ENCODE measurements at regions not wholly inside any gene's neighbourhood (a gene's known extent, or its start where the extent isn't known, plus 50 kb on each side); places are given as distances from the start of the nearest gene placed in this dataset.
"Not testable (repeated sequence)": the region's sequence is repeated elsewhere in the genome, so short reads cannot be mapped to it uniquely, and the experiment has no call there.

DNA sequence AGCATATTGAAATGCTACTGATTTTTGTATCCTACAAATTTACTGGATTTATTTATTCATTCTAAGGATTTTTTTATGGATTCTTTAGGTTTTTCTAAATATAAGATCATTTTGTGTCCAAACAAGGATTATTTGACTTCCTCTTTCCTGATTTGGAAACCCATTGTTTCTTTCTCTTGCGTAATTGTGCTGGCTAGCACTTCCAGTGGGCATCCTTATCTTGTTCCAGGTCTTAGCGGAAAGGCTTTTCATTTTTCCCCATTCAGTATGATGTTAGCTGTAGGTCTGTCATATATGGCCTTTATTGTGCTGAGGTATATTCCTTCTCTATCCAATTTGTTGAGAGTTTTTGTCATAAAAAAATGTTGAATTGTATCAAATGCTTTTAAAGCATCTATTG is 57.2 kb upstream of the RHOJ start:
- Histone ChIP-seq H3K9ac (ENCODE audit: extremely low read depth, low read length, poor library complexity, severe bottlenecking) (no peak overlapping the region), H3K4me3 (ENCODE audit: low read length) (no peak overlapping the region), H3K9me3 (ENCODE audit: control insufficient read depth, low read length) (peaks cover 34% of the 10 kb centered on the region), H3K27ac (ENCODE audit: low read depth, low read length) (no peak overlapping the region), H3K36me3 (ENCODE audit: control insufficient read depth, insufficient read depth, low read length) (no peaks in the 10 kb centered on the region), H3K27me3 (ENCODE audit: control insufficient read depth, insufficient read depth, low read length, poor library complexity, severe bottlenecking) (no peaks in the 10 kb centered on the region), H3K4me1 (ENCODE audit: control insufficient read depth, insufficient read depth, low read length) (no peaks in the 10 kb centered on the region)
- Mint-ChIP-seq H3K4me1 (no peaks in the 10 kb centered on the region), H3K27me3 (ENCODE audit: insufficient read depth) (peaks cover 9% of the 10 kb centered on the region), H3K4me3 (no peak overlapping the region), H3K9me3 (peaks cover 46% of the 10 kb centered on the region), H3K27ac (no peak overlapping the region), H3K36me3 (ENCODE audit: low read depth) (peaks cover 6% of the 10 kb centered on the region)
- no peak for DNase-seq
- 81 to 86% methylated on average over 1 to 2 of the region's 2 CpGs for WGBS, 2 experiments (ENCODE audit: insufficient coverage in 1 of 2, insufficient read length in 1 of 2)
- TF ChIP-seq, protein P1, sequence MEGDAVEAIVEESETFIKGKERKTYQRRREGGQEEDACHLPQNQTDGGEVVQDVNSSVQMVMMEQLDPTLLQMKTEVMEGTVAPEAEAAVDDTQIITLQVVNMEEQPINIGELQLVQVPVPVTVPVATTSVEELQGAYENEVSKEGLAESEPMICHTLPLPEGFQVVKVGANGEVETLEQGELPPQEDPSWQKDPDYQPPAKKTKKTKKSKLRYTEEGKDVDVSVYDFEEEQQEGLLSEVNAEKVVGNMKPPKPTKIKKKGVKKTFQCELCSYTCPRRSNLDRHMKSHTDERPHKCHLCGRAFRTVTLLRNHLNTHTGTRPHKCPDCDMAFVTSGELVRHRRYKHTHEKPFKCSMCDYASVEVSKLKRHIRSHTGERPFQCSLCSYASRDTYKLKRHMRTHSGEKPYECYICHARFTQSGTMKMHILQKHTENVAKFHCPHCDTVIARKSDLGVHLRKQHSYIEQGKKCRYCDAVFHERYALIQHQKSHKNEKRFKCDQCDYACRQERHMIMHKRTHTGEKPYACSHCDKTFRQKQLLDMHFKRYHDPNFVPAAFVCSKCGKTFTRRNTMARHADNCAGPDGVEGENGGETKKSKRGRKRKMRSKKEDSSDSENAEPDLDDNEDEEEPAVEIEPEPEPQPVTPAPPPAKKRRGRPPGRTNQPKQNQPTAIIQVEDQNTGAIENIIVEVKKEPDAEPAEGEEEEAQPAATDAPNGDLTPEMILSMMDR (conservative IDR thresholded peaks at IDR 0.05), result no peak

DNA sequence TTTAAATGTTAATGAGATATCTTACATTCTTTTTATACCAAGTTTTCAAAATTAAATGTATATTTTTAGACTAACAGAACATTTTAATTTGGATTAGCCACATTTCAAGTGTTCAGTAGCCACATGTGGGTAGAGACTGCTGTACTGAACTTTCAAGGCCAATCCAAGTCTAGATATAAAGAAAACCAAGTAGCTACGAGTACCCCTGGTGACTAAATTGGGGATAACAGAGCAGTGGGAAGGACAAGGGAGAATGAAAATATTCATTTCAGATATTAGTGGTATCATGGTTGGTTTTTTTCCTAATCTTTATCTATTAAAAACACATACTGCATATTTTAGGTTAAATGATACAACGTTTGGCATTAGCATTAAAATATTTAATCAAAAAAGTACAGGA is 69.4 kb upstream of the RHOJ start:
- no peaks in the 10 kb centered on the region for H3K27me3 ChIP-seq (ENCODE audit: control insufficient read depth, insufficient read depth, low read length, poor library complexity, severe bottlenecking)
- Mint-ChIP-seq H3K4me3 (no peak overlapping the region), H3K4me1 (no peaks in the 10 kb centered on the region), H3K27me3 (ENCODE audit: insufficient read depth) (no peaks in the 10 kb centered on the region), H3K9me3 (peaks cover 8% of the 10 kb centered on the region), H3K27ac (no peak overlapping the region), H3K36me3 (ENCODE audit: low read depth) (no peaks in the 10 kb centered on the region)
- TF ChIP-seq, protein P1 (conservative IDR thresholded peaks at IDR 0.05), result peak; percentile 91
- no peaks in the 10 kb centered on the region for H3K9me3 ChIP-seq (ENCODE audit: control insufficient read depth, low read length)
- H3K36me3 ChIP-seq (ENCODE audit: control insufficient read depth, insufficient read depth, low read length), result no peaks in the 10 kb centered on the region
- no peak overlapping the region for H3K4me3 ChIP-seq (ENCODE audit: low read length)
- no peak overlapping the region for H3K27ac ChIP-seq (ENCODE audit: low read depth, low read length)
- H3K9ac ChIP-seq (ENCODE audit: extremely low read depth, low read length, poor library complexity, severe bottlenecking), result no peak overlapping the region
- no peaks in the 10 kb centered on the region for H3K4me1 ChIP-seq (ENCODE audit: control insufficient read depth, insufficient read depth, low read length)
- no peak for DNase-seq
- 47% methylated on average over 1 of the region's 2 CpGs; no CpG with 5 or more reads in 1 of the 2 experiments for WGBS, 2 experiments (ENCODE audit: insufficient coverage in 1 of 2, insufficient read length in 1 of 2)

GRCh38 chr14:63130531-63130930 is 73.7 kb upstream of the RHOJ start:
- no peak overlapping the region for H3K27ac ChIP-seq (ENCODE audit: low read depth, low read length)
- H3K27ac Mint-ChIP-seq, result no peak overlapping the region
- no peaks in the 10 kb centered on the region for H3K27me3 ChIP-seq (ENCODE audit: control insufficient read depth, insufficient read depth, low read length, poor library complexity, severe bottlenecking)
- WGBS, 2 experiments (ENCODE audit: insufficient coverage in 1 of 2, insufficient read length in 1 of 2), result 91 to 94% methylated on average over 4 of the region's 4 CpGs
- no peak overlapping the region for H3K9ac ChIP-seq (ENCODE audit: extremely low read depth, low read length, poor library complexity, severe bottlenecking)
- no peak overlapping the region for H3K4me3 Mint-ChIP-seq
- H3K9me3 Mint-ChIP-seq, result no peaks in the 10 kb centered on the region
- no peak for DNase-seq
- no peaks in the 10 kb centered on the region for H3K4me1 ChIP-seq (ENCODE audit: control insufficient read depth, insufficient read depth, low read length)
- H3K27me3 Mint-ChIP-seq (ENCODE audit: insufficient read depth), result peaks cover 3% of the 10 kb centered on the region
- H3K36me3 ChIP-seq (ENCODE audit: control insufficient read depth, insufficient read depth, low read length), result no peaks in the 10 kb centered on the region
- TF ChIP-seq, protein P1 (conservative IDR thresholded peaks at IDR 0.05), result no peak
- no peak overlapping the region for H3K4me3 ChIP-seq (ENCODE audit: low read length)
- H3K9me3 ChIP-seq (ENCODE audit: control insufficient read depth, low read length), result no peaks in the 10 kb centered on the region
- no peaks in the 10 kb centered on the region for H3K36me3 Mint-ChIP-seq (ENCODE audit: low read depth)
- H3K4me1 Mint-ChIP-seq, result no peaks in the 10 kb centered on the region

GRCh38 chr14:63106487-63106886 is 61.2 kb upstream of the KCNH5 start:
- not testable (repeated sequence) for H3K9me3 Mint-ChIP-seq; H3K4me1 Mint-ChIP-seq; H3K27me3 Mint-ChIP-seq (ENCODE audit: insufficient read depth); H3K9me3 ChIP-seq (ENCODE audit: control insufficient read depth, low read length); H3K4me3 Mint-ChIP-seq; H3K36me3 ChIP-seq (ENCODE audit: control insufficient read depth, insufficient read depth, low read length); H3K27ac Mint-ChIP-seq; H3K4me3 ChIP-seq (ENCODE audit: low read length); H3K4me1 ChIP-seq (ENCODE audit: control insufficient read depth, insufficient read depth, low read length); H3K36me3 Mint-ChIP-seq (ENCODE audit: low read depth); H3K27ac ChIP-seq (ENCODE audit: low read depth, low read length); H3K9ac ChIP-seq (ENCODE audit: extremely low read depth, low read length, poor library complexity, severe bottlenecking); H3K27me3 ChIP-seq (ENCODE audit: control insufficient read depth, insufficient read depth, low read length, poor library complexity, severe bottlenecking); DNase-seq
- WGBS, 2 experiments (ENCODE audit: insufficient coverage in 1 of 2, insufficient read length in 1 of 2), result 100% methylated on average over 1 of the region's 1 CpG; no CpG with 5 or more reads in 1 of the 2 experiments

Data from endodermal cell (in vitro differentiated cells).